ENCODE measurements at regions not wholly inside any gene's neighbourhood (a gene's known extent, or its start where the extent isn't known, plus 50 kb on each side); places are given as distances from the start of the nearest gene placed in this dataset.
A peak's percentile ranks its signal among the peaks of the same experiment; 100 is the strongest.
"Not testable (repeated sequence)": the region's sequence is repeated elsewhere in the genome, so short reads cannot be mapped to it uniquely, and the experiment has no call there.

GRCh38 chrX:94341730-94342129, 667.7 kb downstream of the FAM133A start:
- not testable (repeated sequence) for H3K36me3 ChIP-seq (ENCODE audit: control insufficient read depth, insufficient read depth, low read length); H3K27me3 ChIP-seq (ENCODE audit: control insufficient read depth, insufficient read depth, low read length)

GRCh38 chrX:94361241-94361640, 687.2 kb downstream of the FAM133A start:
- Histone ChIP-seq H3K9ac (ENCODE audit: low read depth, low read length) (no peak overlapping the region), H3K4me1 (ENCODE audit: control insufficient read depth, insufficient read depth, low read length) (peaks cover 14% of the 10 kb centered on the region), H3K27me3 (ENCODE audit: control insufficient read depth, insufficient read depth, low read length) (no peaks in the 10 kb centered on the region), H3K36me3 (ENCODE audit: control insufficient read depth, insufficient read depth, low read length) (no peaks in the 10 kb centered on the region), H3K4me3 (ENCODE audit: low read depth, low read length) (no peak overlapping the region), H3K9me3 (ENCODE audit: control insufficient read depth, insufficient read depth, low read length) (no peaks in the 10 kb centered on the region)

More at GRCh38 chrX:94341730-94342129, 667.7 kb downstream of the FAM133A start:
- H3K4me3 ChIP-seq (ENCODE audit: low read depth, low read length); H3K9me3 ChIP-seq (ENCODE audit: control insufficient read depth, insufficient read depth, low read length); H3K4me1 ChIP-seq (ENCODE audit: control insufficient read depth, insufficient read depth, low read length); H3K9ac ChIP-seq (ENCODE audit: low read depth, low read length): not testable (repeated sequence)

- Histone ChIP-seq H3K4me1 (ENCODE audit: control insufficient read depth, insufficient read depth, low read length) (peaks cover 16% of the 10 kb centered on the region), H3K9ac (ENCODE audit: low read depth, low read length) (no peak overlapping the region), H3K9me3 (ENCODE audit: control insufficient read depth, insufficient read depth, low read length) (no peaks in the 10 kb centered on the region), H3K27me3 (ENCODE audit: control insufficient read depth, insufficient read depth, low read length) (no peaks in the 10 kb centered on the region), H3K4me3 (ENCODE audit: low read depth, low read length) (no peak overlapping the region), H3K36me3 (ENCODE audit: control insufficient read depth, insufficient read depth, low read length) (no peaks in the 10 kb centered on the region)
These were observed 691.7 kb downstream of the FAM133A start for GRCh38 chrX:94365736-94366135.

- no peak overlapping the region for H3K4me3 ChIP-seq (ENCODE audit: low read depth, low read length)
- H3K9me3 ChIP-seq (ENCODE audit: control insufficient read depth, insufficient read depth, low read length) = no peaks in the 10 kb centered on the region
- H3K9ac ChIP-seq (ENCODE audit: low read depth, low read length) = no peak overlapping the region
- peaks cover 16% of the 10 kb centered on the region for H3K4me1 ChIP-seq (ENCODE audit: control insufficient read depth, insufficient read depth, low read length)
- no peaks in the 10 kb centered on the region for H3K27me3 ChIP-seq (ENCODE audit: control insufficient read depth, insufficient read depth, low read length)
- no peaks in the 10 kb centered on the region for H3K36me3 ChIP-seq (ENCODE audit: control insufficient read depth, insufficient read depth, low read length)
These were observed 692.6 kb downstream of the FAM133A start for GRCh38 chrX:94366616-94367015.

GRCh38 chrX:94389044-94389443, 715.0 kb downstream of the FAM133A start:
- Histone ChIP-seq H3K27me3 (ENCODE audit: control insufficient read depth, insufficient read depth, low read length) (no peaks in the 10 kb centered on the region), H3K4me3 (ENCODE audit: low read depth, low read length) (no peak overlapping the region), H3K36me3 (ENCODE audit: control insufficient read depth, insufficient read depth, low read length) (no peaks in the 10 kb centered on the region), H3K9ac (ENCODE audit: low read depth, low read length) (no peak overlapping the region), H3K9me3 (ENCODE audit: control insufficient read depth, insufficient read depth, low read length) (peaks cover 6% of the 10 kb centered on the region), H3K4me1 (ENCODE audit: control insufficient read depth, insufficient read depth, low read length) (no peaks in the 10 kb centered on the region)

GRCh38 chrX:94400488-94400887, 726.5 kb downstream of the FAM133A start:
- Histone ChIP-seq H3K4me3 (ENCODE audit: low read depth, low read length) (no peak overlapping the region), H3K4me1 (ENCODE audit: control insufficient read depth, insufficient read depth, low read length) (no peaks in the 10 kb centered on the region), H3K36me3 (ENCODE audit: control insufficient read depth, insufficient read depth, low read length) (no peaks in the 10 kb centered on the region), H3K9me3 (ENCODE audit: control insufficient read depth, insufficient read depth, low read length) (no peaks in the 10 kb centered on the region), H3K27me3 (ENCODE audit: control insufficient read depth, insufficient read depth, low read length) (no peaks in the 10 kb centered on the region), H3K9ac (ENCODE audit: low read depth, low read length) (no peak overlapping the region)

- no peaks in the 10 kb centered on the region for H3K27me3 ChIP-seq (ENCODE audit: control insufficient read depth, insufficient read depth, low read length)
- H3K9me3 ChIP-seq (ENCODE audit: control insufficient read depth, insufficient read depth, low read length) = no peaks in the 10 kb centered on the region
- H3K4me3 ChIP-seq (ENCODE audit: low read depth, low read length) = no peak overlapping the region
- no peaks in the 10 kb centered on the region for H3K4me1 ChIP-seq (ENCODE audit: control insufficient read depth, insufficient read depth, low read length)
- no peak overlapping the region for H3K9ac ChIP-seq (ENCODE audit: low read depth, low read length)
- no peaks in the 10 kb centered on the region for H3K36me3 ChIP-seq (ENCODE audit: control insufficient read depth, insufficient read depth, low read length)
These were observed 727.4 kb downstream of the FAM133A start for GRCh38 chrX:94401426-94401825.

- Histone ChIP-seq H3K27me3 (ENCODE audit: control insufficient read depth, insufficient read depth, low read length) (no peaks in the 10 kb centered on the region), H3K4me3 (ENCODE audit: low read depth, low read length) (no peak overlapping the region), H3K36me3 (ENCODE audit: control insufficient read depth, insufficient read depth, low read length) (no peaks in the 10 kb centered on the region), H3K4me1 (ENCODE audit: control insufficient read depth, insufficient read depth, low read length) (no peaks in the 10 kb centered on the region), H3K9me3 (ENCODE audit: control insufficient read depth, insufficient read depth, low read length) (no peaks in the 10 kb centered on the region), H3K9ac (ENCODE audit: low read depth, low read length) (no peak overlapping the region)
These were observed 740.7 kb downstream of the FAM133A start for GRCh38 chrX:94414746-94415145.

GRCh38 chrX:94418065-94418464, 744.1 kb downstream of the FAM133A start:
- H3K27me3 ChIP-seq (ENCODE audit: control insufficient read depth, insufficient read depth, low read length) = no peaks in the 10 kb centered on the region

GRCh38 chrX:94424456-94424855, 750.5 kb downstream of the FAM133A start:
- no peaks in the 10 kb centered on the region for H3K27me3 ChIP-seq (ENCODE audit: control insufficient read depth, insufficient read depth, low read length)
- no peak overlapping the region for H3K9ac ChIP-seq (ENCODE audit: low read depth, low read length)
- no peaks in the 10 kb centered on the region for H3K36me3 ChIP-seq (ENCODE audit: control insufficient read depth, insufficient read depth, low read length)
- H3K9me3 ChIP-seq (ENCODE audit: control insufficient read depth, insufficient read depth, low read length) = no peaks in the 10 kb centered on the region
- H3K4me1 ChIP-seq (ENCODE audit: control insufficient read depth, insufficient read depth, low read length) = no peaks in the 10 kb centered on the region
- H3K4me3 ChIP-seq (ENCODE audit: low read depth, low read length) = no peak overlapping the region

More at GRCh38 chrX:94418065-94418464, 744.1 kb downstream of the FAM133A start:
- Histone ChIP-seq H3K4me3 (ENCODE audit: low read depth, low read length) (no peak overlapping the region), H3K36me3 (ENCODE audit: control insufficient read depth, insufficient read depth, low read length) (no peaks in the 10 kb centered on the region), H3K9ac (ENCODE audit: low read depth, low read length) (no peak overlapping the region), H3K9me3 (ENCODE audit: control insufficient read depth, insufficient read depth, low read length) (no peaks in the 10 kb centered on the region), H3K4me1 (ENCODE audit: control insufficient read depth, insufficient read depth, low read length) (no peaks in the 10 kb centered on the region)

GRCh38 chrX:94430091-94430490, 756.1 kb downstream of the FAM133A start:
- H3K9me3 ChIP-seq (ENCODE audit: control insufficient read depth, insufficient read depth, low read length) = no peaks in the 10 kb centered on the region
- no peak overlapping the region for H3K4me3 ChIP-seq (ENCODE audit: low read depth, low read length)
- H3K36me3 ChIP-seq (ENCODE audit: control insufficient read depth, insufficient read depth, low read length) = no peaks in the 10 kb centered on the region
- no peaks in the 10 kb centered on the region for H3K27me3 ChIP-seq (ENCODE audit: control insufficient read depth, insufficient read depth, low read length)
- no peak overlapping the region for H3K9ac ChIP-seq (ENCODE audit: low read depth, low read length)
- H3K4me1 ChIP-seq (ENCODE audit: control insufficient read depth, insufficient read depth, low read length) = no peaks in the 10 kb centered on the region

GRCh38 chrX:94435799-94436198, 761.8 kb downstream of the FAM133A start:
- H3K9ac ChIP-seq (ENCODE audit: low read depth, low read length) = no peak overlapping the region
- no peaks in the 10 kb centered on the region for H3K9me3 ChIP-seq (ENCODE audit: control insufficient read depth, insufficient read depth, low read length)
- H3K4me1 ChIP-seq (ENCODE audit: control insufficient read depth, insufficient read depth, low read length) = no peaks in the 10 kb centered on the region
- no peak overlapping the region for H3K4me3 ChIP-seq (ENCODE audit: low read depth, low read length)
- no peaks in the 10 kb centered on the region for H3K36me3 ChIP-seq (ENCODE audit: control insufficient read depth, insufficient read depth, low read length)
- no peaks in the 10 kb centered on the region for H3K27me3 ChIP-seq (ENCODE audit: control insufficient read depth, insufficient read depth, low read length)

GRCh38 chrX:94454159-94454558, 780.2 kb downstream of the FAM133A start:
- Histone ChIP-seq H3K4me3 (ENCODE audit: low read depth, low read length) (no peak overlapping the region), H3K36me3 (ENCODE audit: control insufficient read depth, insufficient read depth, low read length) (no peaks in the 10 kb centered on the region), H3K27me3 (ENCODE audit: control insufficient read depth, insufficient read depth, low read length) (no peaks in the 10 kb centered on the region), H3K4me1 (ENCODE audit: control insufficient read depth, insufficient read depth, low read length) (peaks cover 37% of the 10 kb centered on the region), H3K9me3 (ENCODE audit: control insufficient read depth, insufficient read depth, low read length) (no peaks in the 10 kb centered on the region), H3K9ac (ENCODE audit: low read depth, low read length) (peak overlapping the region; percentile 17)
